Calu3 (cell line): ENCODE measurements at regions not wholly inside any gene's neighbourhood (a gene's known extent, or its start where the extent isn't known, plus 50 kb on each side); places are given as distances from the start of the nearest gene placed in this dataset.

Source experiments
- BruUV-seq: library from RNA; stranded (reverse); fragments of 400-500 nt; replicated peaks from 2 replicates; lab custom pipeline; 2021; lab: Mats Ljungman, UMichigan
- CTCF ChIA-PET: fragments of 300-600 bp; sonication (Branson Sonifier 250); formaldehyde crosslinking; loops from one replicate; lab custom pipeline; 2022; ENCODE audit warnings: antibody characterized with exemption; lab: Charles Lee
- DNase-seq: peaks from one replicate; pipeline ENCODE4 v3.0.0; 2022
- H3K27ac Mint-ChIP-seq: one replicate; pipeline ENCODE4 v1.8.0; 2022; ENCODE audit warnings: mixed read lengths; ENCODE audit not compliant: unreplicated experiment
- H3K27me3 Mint-ChIP-seq: one replicate; pipeline ENCODE4 v1.8.0; 2022; ENCODE audit warnings: mixed read lengths; ENCODE audit not compliant: unreplicated experiment
- H3K36me3 Mint-ChIP-seq: one replicate; pipeline ENCODE4 v1.8.0; 2022; ENCODE audit warnings: mild to moderate bottlenecking, moderate library complexity, mixed read lengths; ENCODE audit not compliant: insufficient read depth, unreplicated experiment
- H3K4me1 Mint-ChIP-seq: one replicate; pipeline ENCODE4 v1.8.0; 2022; ENCODE audit warnings: mild to moderate bottlenecking, low read depth, mixed read lengths; ENCODE audit not compliant: unreplicated experiment
- H3K4me3 Mint-ChIP-seq: one replicate; pipeline ENCODE4 v1.8.0; 2022; ENCODE audit warnings: mild to moderate bottlenecking, low read depth, moderate library complexity, mixed read lengths; ENCODE audit not compliant: unreplicated experiment
- H3K9me3 Mint-ChIP-seq: one replicate; pipeline ENCODE4 v1.8.0; 2022; ENCODE audit warnings: low read depth, mixed read lengths; ENCODE audit not compliant: unreplicated experiment
- CTCF ChIP-seq: fragments of 200-600 bp; IDR thresholded peaks from one replicate; pipeline ENCODE4 v1.8.0; 2022; ENCODE audit warnings: antibody characterized with exemption; ENCODE audit not compliant: unreplicated experiment
- intact Hi-C: fragments of 100-400 bp; cut with micrococcal nuclease; formaldehyde crosslinking; loops from one replicate; pipeline ENCODE4 v1.10.0; 2022; ENCODE audit not compliant: unreplicated experiment

GRCh38 chr5:152136321-152136720 lies 211.7 kb upstream of the GLRA1 start:
- Mint-ChIP-seq H3K27ac (no peak overlapping the region), H3K9me3 (no peaks in the 10 kb centered on the region), H3K36me3 (no peaks in the 10 kb centered on the region), H3K4me1 (no peaks in the 10 kb centered on the region), H3K27me3 (peaks cover 73% of the 10 kb centered on the region), H3K4me3 (no peak overlapping the region)
- TF ChIP-seq CTCF, result no peak
- BruUV-seq, result no TSS peak
- intact Hi-C loops, result no loop called here
- CTCF ChIA-PET, result no interaction called here
- DNase-seq, result no peak

GRCh38 chr5:152135827-152136226 lies 211.2 kb upstream of the GLRA1 start:
- H3K27me3 Mint-ChIP-seq, result peaks cover 73% of the 10 kb centered on the region
- H3K4me3 Mint-ChIP-seq, result no peak overlapping the region
- no peaks in the 10 kb centered on the region for H3K4me1 Mint-ChIP-seq
- no peaks in the 10 kb centered on the region for H3K36me3 Mint-ChIP-seq
- H3K27ac Mint-ChIP-seq, result no peak overlapping the region
- intact Hi-C loops, result no loop called here
- H3K9me3 Mint-ChIP-seq, result no peaks in the 10 kb centered on the region
- DNase-seq, result no peak
- CTCF ChIA-PET, result no interaction called here
- no TSS peak for BruUV-seq
- no peak for TF ChIP-seq CTCF

- CTCF ChIA-PET, result no interaction called here
- no peak overlapping the region for H3K27ac Mint-ChIP-seq
Observed at GRCh38 chr5:152125661-152126205, 201.1 kb upstream of the GLRA1 start.

GRCh38 chr5:152124409-152125041 lies 199.9 kb upstream of the GLRA1 start:
- no TSS peak for BruUV-seq
- H3K9me3 Mint-ChIP-seq, result no peaks in the 10 kb centered on the region

More at GRCh38 chr5:152125661-152126205, 201.1 kb upstream of the GLRA1 start:
- no TSS peak for BruUV-seq
- DNase-seq, result no peak
- Mint-ChIP-seq H3K4me1 (no peaks in the 10 kb centered on the region), H3K9me3 (no peaks in the 10 kb centered on the region), H3K36me3 (no peaks in the 10 kb centered on the region), H3K27me3 (peaks cover 47% of the 10 kb centered on the region), H3K4me3 (no peak overlapping the region)
- TF ChIP-seq CTCF, result no peak
- intact Hi-C loops, result no loop called here

More at GRCh38 chr5:152124409-152125041, 199.9 kb upstream of the GLRA1 start:
- DNase-seq, result no peak
- TF ChIP-seq CTCF, result no peak
- Mint-ChIP-seq H3K27me3 (peaks cover 59% of the 10 kb centered on the region), H3K27ac (no peak overlapping the region), H3K4me3 (no peak overlapping the region), H3K4me1 (no peaks in the 10 kb centered on the region), H3K36me3 (no peaks in the 10 kb centered on the region)
- CTCF ChIA-PET, result no interaction called here
- intact Hi-C loops, result no loop called here
